B cell (primary cell): ENCODE measurements at regions not wholly inside any gene's neighbourhood (a gene's known extent, or its start where the extent isn't known, plus 50 kb on each side); places are given as distances from the start of the nearest gene placed in this dataset.

ENCODE experiments used
- CTCF ChIP-seq: fragments of 200-600 bp; IDR thresholded peaks from one replicate; pipeline ENCODE4 v1.8.0; 2022; ENCODE audit warnings: antibody characterized with exemption, mild to moderate bottlenecking
- EZH2 ChIP-seq: IDR thresholded peaks from 2 replicates; pipeline ENCODE4 v1.6.1; 2012; ENCODE audit warnings: borderline replicate concordance, low read depth, mild to moderate bottlenecking, moderate library complexity, low read length; ENCODE audit not compliant: insufficient read depth, poor library complexity, severe bottlenecking

- TF ChIP-seq CTCF (no peak), EZH2 (no peak)
Measured at GRCh38 chr5:89707891-89708290, 701.7 kb downstream of the CETN3 start.
